CD4-positive, alpha-beta T cell treated with Interleukin-12 subunit alpha and Interleukin-12 subunit beta, for 1 hour (primary cell): ENCODE measurements at regions not wholly inside any gene's neighbourhood (a gene's known extent, or its start where the extent isn't known, plus 50 kb on each side); places are given as distances from the start of the nearest gene placed in this dataset.

Source experiments
- DNase-seq: peaks from one replicate; pipeline ENCODE4 v3.0.0-alpha.2; 2020

- DNase-seq, result no peak
Measured at GRCh38 chr2:238796223-238796885, 51.5 kb upstream of the TWIST2 start.

- no peak for DNase-seq
Measured at GRCh38 chr2:238797537-238797936, 50.3 kb upstream of the TWIST2 start.
